GM12878 (cell line): ENCODE measurements at regions not wholly inside any gene's neighbourhood (a gene's known extent, or its start where the extent isn't known, plus 50 kb on each side); places are given as distances from the start of the nearest gene placed in this dataset.

ENCODE experiments used
- CEBPB ChIP-seq, 2 experiments: fragments of 150-350 bp in 1 of 2; IDR thresholded peaks; 2 replicates each; pipeline ENCODE4 v1.6.1; 2012 to 2014; ENCODE audit warnings: low read depth in 2 of 2, low read length in 2 of 2, borderline replicate concordance in 1 of 2, inconsistent platforms in 1 of 2
- SMAD1 ChIP-seq: fragments of 450-650 bp; IDR thresholded peaks from 2 replicates; pipeline ENCODE4 v1.6.1; 2018; ENCODE audit warnings: mild to moderate bottlenecking, low read depth; ENCODE audit not compliant: partially characterized antibody
- TAF1 ChIP-seq: IDR thresholded peaks from 2 replicates; pipeline ENCODE4 v1.6.1; 2011; ENCODE audit warnings: mild to moderate bottlenecking, low read depth, low read length, borderline replicate concordance

GRCh38 chr1:213584272-213584671, 403.5 kb upstream of the PROX1 start:
- TF ChIP-seq TAF1: no peak
- TF ChIP-seq CEBPB (IDR thresholded peaks at IDR 0.05; ENCODE audit: borderline replicate concordance in 1 of 2, low read depth in 2 of 2, low read length in 2 of 2): no peak
- TF ChIP-seq SMAD1: no peak
